CD4-positive, alpha-beta T cell treated with Interferon alpha-2 for 1 hour (primary cell): ENCODE measurements at regions not wholly inside any gene's neighbourhood (a gene's known extent, or its start where the extent isn't known, plus 50 kb on each side); places are given as distances from the start of the nearest gene placed in this dataset.

Experiments
- DNase-seq, 2 donors: peaks; one replicate each; pipeline ENCODE4 v3.0.0-alpha.2; 2020 to 2022

GRCh38 chr9:8074713-8075286, 275.2 kb upstream of the DMAC1 start:
- DNase-seq = no peak

GRCh38 chr9:8071445-8071798, 271.8 kb upstream of the DMAC1 start:
- no peak for DNase-seq

DNA sequence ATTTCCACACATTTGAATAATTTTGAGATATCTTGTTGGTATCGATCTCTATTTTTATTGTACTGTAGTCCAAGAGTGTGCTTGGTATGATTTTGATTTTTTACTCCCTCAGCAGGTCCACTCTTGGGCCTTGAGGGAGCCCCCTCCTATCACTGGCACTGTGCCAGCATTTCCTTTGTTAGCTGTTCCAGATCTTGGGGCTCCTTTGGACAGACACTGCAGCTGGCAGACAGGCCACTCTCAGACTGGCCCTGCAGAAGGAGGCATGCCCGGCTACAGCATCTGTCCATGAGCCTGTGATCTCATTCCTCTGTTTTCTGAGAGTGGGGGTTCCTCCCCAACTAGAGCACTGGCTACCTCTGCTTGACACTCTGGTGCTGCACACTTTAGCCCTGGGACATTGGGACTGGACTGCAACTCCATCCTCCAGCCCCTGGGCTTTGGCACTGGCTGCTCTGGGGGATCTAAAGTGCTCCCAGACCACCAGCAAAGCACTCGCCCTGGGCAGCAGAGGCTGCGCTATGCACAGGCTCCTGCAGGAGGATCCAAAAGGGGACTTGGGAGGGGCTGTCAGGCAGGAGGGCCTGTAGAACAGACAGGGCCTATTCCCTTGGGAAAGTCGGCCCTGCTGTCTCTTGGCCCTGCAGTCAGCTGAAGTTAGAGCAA, 271.3 kb upstream of the DMAC1 start:
- no peak for DNase-seq

DNA sequence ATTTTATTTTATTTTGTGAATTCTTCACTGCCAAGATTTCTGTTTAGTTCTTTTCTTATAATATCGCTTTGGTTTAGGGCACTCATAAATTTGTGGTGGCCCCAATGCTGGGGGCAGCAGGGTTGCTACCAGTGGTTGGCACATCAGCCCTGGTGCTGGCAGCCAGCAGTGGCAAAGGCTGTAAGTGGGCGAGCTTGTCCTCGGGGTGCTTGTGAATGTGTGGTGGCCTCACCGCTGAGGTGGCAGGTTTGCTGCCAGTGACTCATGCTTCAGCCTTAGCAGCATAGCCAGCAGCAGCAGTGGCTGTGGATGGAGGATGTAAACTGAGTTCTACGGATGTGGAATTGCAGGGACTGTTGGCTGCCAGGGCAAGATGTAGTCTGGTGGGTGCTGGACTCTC, 262.9 kb upstream of the DMAC1 start:
- no peak for DNase-seq

- DNase-seq = no peak
Measured at GRCh38 chr9:8053501-8053900, 253.9 kb upstream of the DMAC1 start.

- no peak for DNase-seq
Measured at GRCh38 chr9:8052991-8053390, 253.4 kb upstream of the DMAC1 start.

- no peak for DNase-seq
Measured at GRCh38 chr9:8037745-8038144, 238.2 kb upstream of the DMAC1 start.

DNA sequence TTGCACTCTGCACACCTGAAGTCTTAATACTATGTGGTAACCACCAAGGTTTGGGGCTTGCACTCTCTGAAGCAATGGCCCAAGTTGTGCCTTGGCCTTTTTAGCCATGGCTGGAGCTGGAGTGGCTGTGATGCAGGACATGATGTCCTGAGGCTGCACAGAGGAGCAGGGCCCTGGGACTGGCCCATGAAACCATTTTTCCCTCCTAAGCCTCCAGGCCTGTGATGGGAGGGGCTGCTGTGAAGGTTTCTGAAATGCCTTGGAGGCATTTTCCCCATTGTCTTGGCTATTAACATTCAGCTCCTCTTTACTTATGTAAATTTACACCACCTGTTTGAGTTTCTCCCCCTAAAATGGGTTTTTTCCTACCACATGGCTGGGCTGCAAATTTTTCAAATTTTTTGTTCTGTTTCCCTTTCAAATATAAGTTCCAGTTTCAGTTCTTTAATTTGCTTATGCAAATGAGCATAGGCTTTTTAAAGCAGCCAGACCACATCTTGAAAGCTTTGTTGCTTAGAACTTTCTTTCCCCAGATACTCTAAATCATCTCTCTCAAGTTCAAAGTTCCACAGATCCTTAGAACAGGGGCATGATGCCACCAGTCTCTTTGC, 237.4 kb upstream of the DMAC1 start:
- no peak for DNase-seq

- DNase-seq = no peak
Measured at GRCh38 chr9:8033794-8034193, 234.2 kb upstream of the DMAC1 start.

- no peak for DNase-seq
Measured at GRCh38 chr9:8030095-8030494, 230.5 kb upstream of the DMAC1 start.

- no peak for DNase-seq
Measured at GRCh38 chr9:8027351-8027750, 227.8 kb upstream of the DMAC1 start.

GRCh38 chr9:8025551-8025950, 226.0 kb upstream of the DMAC1 start:
- no peak for DNase-seq

GRCh38 chr9:8020186-8020585, 220.6 kb upstream of the DMAC1 start:
- no peak for DNase-seq

GRCh38 chr9:8019636-8020035, 220.1 kb upstream of the DMAC1 start:
- DNase-seq = no peak

- no peak for DNase-seq
Measured at GRCh38 chr9:8014997-8015682, 215.6 kb upstream of the DMAC1 start.

- no peak for DNase-seq
Measured at GRCh38 chr9:8012986-8013385, 213.4 kb upstream of the DMAC1 start.

DNA sequence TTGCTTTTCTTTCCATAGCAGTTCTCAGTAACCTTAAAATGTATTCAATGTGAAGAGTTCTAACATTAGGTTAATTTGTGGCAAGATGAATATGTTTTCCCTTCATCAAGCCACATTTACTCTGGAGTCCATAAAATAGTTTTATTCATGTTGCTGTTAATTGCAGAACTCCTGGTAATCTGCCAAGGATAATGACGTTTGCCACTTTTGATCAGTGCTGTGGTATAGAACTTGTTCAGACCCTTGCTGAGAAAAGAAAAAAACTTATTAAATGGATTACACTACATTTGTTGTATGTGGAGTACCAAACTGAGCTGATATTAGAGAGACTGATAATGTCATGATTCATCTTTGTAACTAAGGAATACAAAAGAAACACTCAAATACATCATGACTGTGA, 212.4 kb upstream of the DMAC1 start:
- DNase-seq = no peak

DNA sequence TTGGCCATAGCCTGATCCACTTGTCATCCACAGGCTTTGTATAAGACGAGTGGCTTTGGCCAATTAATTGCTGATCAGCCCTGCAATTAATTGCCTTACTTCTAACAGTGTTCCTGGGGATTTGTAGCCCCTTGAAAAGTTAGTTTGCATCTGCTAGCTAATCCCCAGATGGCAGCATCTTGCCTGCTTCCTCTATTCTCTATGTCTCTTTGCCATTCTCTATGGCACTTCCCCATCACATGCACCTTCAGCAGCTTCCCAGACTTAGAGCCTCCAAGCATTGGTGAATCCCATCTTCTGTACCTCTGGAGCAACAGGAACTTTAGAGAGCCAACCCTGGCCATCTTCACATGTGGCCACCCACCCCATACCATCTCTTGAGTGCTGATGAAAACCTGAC, 197.0 kb upstream of the DMAC1 start:
- DNase-seq = no peak

- no peak for DNase-seq
Measured at GRCh38 chr9:7988644-7989280, 189.2 kb upstream of the DMAC1 start.

- no peak for DNase-seq
Measured at GRCh38 chr9:7984692-7985091, 185.1 kb upstream of the DMAC1 start.

DNA sequence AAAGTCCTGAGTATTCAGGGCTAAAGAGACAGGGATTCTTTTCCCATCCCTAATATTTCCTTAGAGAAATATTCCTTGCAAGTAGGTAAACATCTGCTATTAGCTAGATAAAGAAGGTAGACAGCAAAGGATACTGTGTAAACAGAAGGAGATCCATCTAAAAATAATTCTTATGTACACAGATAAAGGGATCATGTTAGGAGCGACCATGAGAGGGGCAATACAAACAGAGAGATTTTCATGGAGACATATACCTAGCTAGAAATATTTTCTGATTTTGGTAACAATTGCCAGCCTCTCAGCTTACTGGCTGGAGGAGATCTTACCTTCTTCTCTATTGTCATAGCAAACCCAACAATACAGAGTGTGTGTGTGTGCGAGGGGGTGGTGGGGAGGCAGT, 184.6 kb upstream of the DMAC1 start:
- DNase-seq = no peak

GRCh38 chr9:7983490-7983889, 183.9 kb upstream of the DMAC1 start:
- DNase-seq = no peak

DNA sequence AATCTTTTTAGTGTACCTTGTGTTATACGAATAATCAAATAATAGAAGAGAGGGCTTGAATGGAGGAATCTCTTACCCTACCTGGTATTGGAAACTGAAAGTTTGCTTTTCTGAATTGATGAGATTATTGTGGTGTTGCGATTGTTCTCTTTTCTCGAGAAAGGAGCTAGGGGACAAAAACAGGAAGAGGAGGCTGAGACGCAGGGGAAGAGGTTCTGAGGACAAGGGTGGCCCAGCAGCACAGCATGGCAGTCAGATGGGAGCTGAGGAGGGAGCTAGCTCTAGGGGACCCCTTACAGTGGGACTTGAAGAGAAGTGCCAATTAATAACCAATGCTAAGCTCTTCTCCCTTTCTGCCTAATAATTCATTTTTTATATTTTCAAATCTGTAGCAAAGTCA, 183.3 kb upstream of the DMAC1 start:
- peak; percentile 14 to 18 for DNase-seq
